Uterus (tissue), 2 donors: ENCODE measurements at regions not wholly inside any gene's neighbourhood (a gene's known extent, or its start where the extent isn't known, plus 50 kb on each side); places are given as distances from the start of the nearest gene placed in this dataset.

Experiments
- CTCF ChIP-seq, 4 experiments: fragments of 200-600 bp in 2 of 4; fragments of 450-650 bp in 2 of 4; sonication (generic) in 2 of 4; IDR thresholded peaks; one replicate each; pipeline ENCODE4 v1.5.1; 2016 to 2019; ENCODE audit warnings: antibody characterized with exemption in 4 of 4, mild to moderate bottlenecking in 2 of 4, moderate library complexity in 1 of 4
- POLR2A ChIP-seq, 2 donors: fragments of 450-650 bp; IDR thresholded peaks; one replicate each; pipeline ENCODE4 v1.6.1; 2016; ENCODE audit warnings: antibody characterized with exemption in 2 of 2, mild to moderate bottlenecking in 1 of 2, moderate library complexity in 1 of 2

- TF ChIP-seq POLR2A (IDR thresholded peaks at IDR 0.05) (no peak), CTCF (IDR thresholded peaks at IDR 0.05) (no peak)
Observed at GRCh38 chr11:80297858-80298632, 857.2 kb upstream of the TENM4 start.
